SK-N-SH (cell line): ENCODE measurements at regions not wholly inside any gene's neighbourhood (a gene's known extent, or its start where the extent isn't known, plus 50 kb on each side); places are given as distances from the start of the nearest gene placed in this dataset.

Source experiments
- CTCF ChIP-seq: fragments of 200-600 bp; sonication (generic); IDR thresholded peaks from 2 replicates; pipeline ENCODE4 v1.6.1; 2017; ENCODE audit warnings: antibody characterized with exemption, mild to moderate bottlenecking, moderate library complexity
- GABPA ChIP-seq: IDR thresholded peaks from 2 replicates; pipeline ENCODE4 v1.4.0; 2012; ENCODE audit warnings: low read depth, mild to moderate bottlenecking
- RFX5 ChIP-seq: IDR thresholded peaks from 2 replicates; pipeline ENCODE4 v1.6.1; 2012; ENCODE audit warnings: mild to moderate bottlenecking, improper control_type of control experiment, low read length
- SMC3 ChIP-seq: IDR thresholded peaks from 2 replicates; pipeline ENCODE4 v1.6.1; 2012; ENCODE audit warnings: low read depth, low read length, improper control_type of control experiment
- TAF1 ChIP-seq: IDR thresholded peaks from 2 replicates; pipeline ENCODE4 v1.6.1; 2012; ENCODE audit warnings: low read depth, mild to moderate bottlenecking, low read length, moderate library complexity, borderline replicate concordance
- TF ChIP-seq, protein P1 (sequence below): IDR thresholded peaks from 2 replicates; pipeline ENCODE4 v1.4.0; 2012; ENCODE audit warnings: low read depth

- TF ChIP-seq CTCF (no peak), RFX5 (no peak), TAF1 (no peak), GABPA (no peak), SMC3 (no peak)
- TF ChIP-seq, protein P1, sequence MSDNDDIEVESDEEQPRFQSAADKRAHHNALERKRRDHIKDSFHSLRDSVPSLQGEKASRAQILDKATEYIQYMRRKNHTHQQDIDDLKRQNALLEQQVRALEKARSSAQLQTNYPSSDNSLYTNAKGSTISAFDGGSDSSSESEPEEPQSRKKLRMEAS: no peak
These were observed 276.5 kb downstream of the NUAK1 start for GRCh38 chr12:105862163-105862821.
